DMS153 treated with DMSO at 0.1 percent for 48 hours (cell line): ENCODE measurements at regions not wholly inside any gene's neighbourhood (a gene's known extent, or its start where the extent isn't known, plus 50 kb on each side); places are given as distances from the start of the nearest gene placed in this dataset.

Experiments
- DNase-seq: peaks from one replicate; lab custom pipeline; 2025; ENCODE audit not compliant: unreplicated experiment; lab: John Stamatoyannopoulos, UW

- DNase-seq = no peak
Observed at GRCh38 chr10:10618139-10618538, 399.5 kb upstream of the CELF2 start.

- no peak for DNase-seq
Observed at GRCh38 chr10:10623958-10624566, 393.6 kb upstream of the CELF2 start.

- DNase-seq = no peak
Observed at GRCh38 chr10:10624567-10624962, 393.1 kb upstream of the CELF2 start.

GRCh38 chr10:10625491-10625890 is 392.2 kb upstream of the CELF2 start:
- DNase-seq = no peak

GRCh38 chr10:10626734-10627133 is 390.9 kb upstream of the CELF2 start:
- no peak for DNase-seq

GRCh38 chr10:10627414-10627813 is 390.3 kb upstream of the CELF2 start:
- no peak for DNase-seq

GRCh38 chr10:10629512-10629911 is 388.2 kb upstream of the CELF2 start:
- DNase-seq = no peak

- no peak for DNase-seq
Observed at GRCh38 chr10:10630281-10630680, 387.4 kb upstream of the CELF2 start.

- DNase-seq = no peak
Observed at GRCh38 chr10:10630782-10631181, 386.9 kb upstream of the CELF2 start.

GRCh38 chr10:10642189-10642588 is 375.5 kb upstream of the CELF2 start:
- DNase-seq = no peak

GRCh38 chr10:10642751-10643150 is 374.9 kb upstream of the CELF2 start:
- DNase-seq = no peak

GRCh38 chr10:10644008-10644646 is 373.5 kb upstream of the CELF2 start:
- no peak for DNase-seq

GRCh38 chr10:10644676-10645385 is 372.8 kb upstream of the CELF2 start:
- no peak for DNase-seq

- DNase-seq = no peak
Observed at GRCh38 chr10:10647331-10647730, 370.3 kb upstream of the CELF2 start.

- no peak for DNase-seq
Observed at GRCh38 chr10:10657139-10657760, 360.4 kb upstream of the CELF2 start.

- no peak for DNase-seq
Observed at GRCh38 chr10:10658172-10658785, 359.4 kb upstream of the CELF2 start.

GRCh38 chr10:10660054-10660453 is 357.6 kb upstream of the CELF2 start:
- no peak for DNase-seq

- DNase-seq = no peak
Observed at GRCh38 chr10:10661176-10661575, 356.5 kb upstream of the CELF2 start.

GRCh38 chr10:10662716-10663408 is 354.8 kb upstream of the CELF2 start:
- DNase-seq = no peak

- DNase-seq = no peak
Observed at GRCh38 chr10:10663622-10664021, 354.1 kb upstream of the CELF2 start.

GRCh38 chr10:10665750-10666149 is 351.9 kb upstream of the CELF2 start:
- no peak for DNase-seq
